Smooth muscle cell of the brain vasculature (primary cell): ENCODE measurements at regions not wholly inside any gene's neighbourhood (a gene's known extent, or its start where the extent isn't known, plus 50 kb on each side); places are given as distances from the start of the nearest gene placed in this dataset.

Source experiments
- DNase-seq: peaks from one replicate; pipeline ENCODE4 v3.0.0-alpha.2; 2012; ENCODE audit warnings: low read depth, low spot score

DNA sequence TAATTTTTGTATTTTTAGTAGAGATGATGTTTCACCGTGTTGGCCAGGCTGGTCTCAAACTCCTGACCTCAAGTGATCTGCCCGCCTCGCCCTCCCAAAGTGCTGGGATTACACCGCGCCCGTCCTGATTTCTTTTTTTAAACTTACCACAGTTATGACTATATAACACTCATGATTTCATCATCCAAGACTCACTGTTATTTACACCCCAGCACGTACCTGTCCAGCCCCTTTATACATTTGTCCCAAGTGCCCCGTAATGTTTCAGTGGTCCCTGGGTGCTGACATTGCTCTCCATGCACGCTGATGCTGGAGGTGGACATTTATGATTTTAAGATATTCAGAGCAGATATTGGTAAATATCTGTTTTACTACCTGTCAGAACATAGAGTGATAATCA, 219.9 kb upstream of the GMDS start:
- no peak for DNase-seq

DNA sequence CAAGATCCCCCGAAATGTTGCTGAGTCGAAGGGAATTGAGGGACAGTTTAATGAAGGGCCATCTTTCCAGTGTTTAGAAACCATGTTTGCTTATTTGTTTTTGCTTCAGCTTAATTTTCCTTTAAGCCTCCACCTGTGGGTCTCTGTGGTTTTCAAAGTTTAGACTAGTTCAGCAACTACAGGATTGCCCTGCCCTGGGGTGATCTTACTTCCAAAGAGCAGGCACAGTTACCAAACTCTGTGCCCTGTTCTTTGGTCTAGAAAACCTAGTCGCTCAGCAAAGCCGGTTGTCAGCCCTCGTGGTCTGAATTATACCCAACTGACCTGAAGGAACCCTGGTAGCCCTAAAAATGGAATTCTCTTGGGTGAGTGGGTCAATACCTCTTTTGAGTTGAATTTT, 219.2 kb upstream of the GMDS start:
- no peak for DNase-seq

- DNase-seq: no peak
Measured at GRCh38 chr6:2462831-2463230, 217.4 kb upstream of the GMDS start.

DNA sequence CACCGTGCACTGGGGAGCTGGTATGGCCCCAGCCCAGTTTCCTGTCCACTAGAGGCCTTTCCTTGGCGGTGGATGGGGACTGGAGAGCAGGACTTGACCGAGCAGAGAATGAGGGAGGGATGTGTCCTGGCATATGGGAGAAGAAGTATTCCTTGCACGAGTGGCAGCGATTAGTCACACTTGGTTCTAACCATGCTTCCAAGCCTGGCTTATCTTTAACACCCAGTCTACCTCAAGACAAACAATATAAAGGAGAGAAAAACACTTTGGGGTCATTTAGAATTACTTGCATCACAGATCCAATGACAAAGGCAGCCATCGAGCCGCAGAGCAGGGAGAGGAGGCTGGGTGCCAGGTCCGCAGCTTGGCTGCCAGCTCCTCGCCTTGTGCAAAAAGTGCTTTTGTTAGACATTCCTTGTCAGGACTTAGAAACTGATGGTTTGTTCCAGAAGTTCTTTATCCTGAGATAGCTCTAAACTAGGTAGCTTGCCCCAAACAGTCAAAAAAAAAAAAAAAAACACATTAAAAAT, 214.9 kb upstream of the GMDS start:
- DNase-seq: no peak

GRCh38 chr6:2454180-2454579, 208.8 kb upstream of the GMDS start:
- DNase-seq: no peak

DNA sequence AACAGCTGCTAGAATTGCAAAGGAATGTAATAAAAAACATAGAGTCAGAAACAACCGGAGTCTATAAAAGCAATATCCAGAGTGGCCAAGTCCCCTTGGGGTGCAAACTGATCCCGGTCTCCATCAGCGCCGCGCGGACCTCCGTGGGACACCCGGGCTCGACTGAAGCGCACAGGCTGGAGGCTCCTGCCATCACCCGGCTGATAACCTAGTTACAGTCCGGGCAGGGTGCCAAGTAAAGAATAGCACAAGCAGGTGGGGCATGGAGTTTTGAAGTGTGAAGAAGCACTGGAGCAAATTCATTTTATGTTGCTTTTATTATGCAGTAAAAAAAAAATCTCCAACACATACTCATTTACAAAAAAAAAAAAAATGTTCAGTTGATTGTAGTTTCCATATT, 205.1 kb upstream of the GMDS start:
- DNase-seq: no peak

GRCh38 chr6:2449572-2449940, 204.2 kb upstream of the GMDS start:
- no peak for DNase-seq

DNA sequence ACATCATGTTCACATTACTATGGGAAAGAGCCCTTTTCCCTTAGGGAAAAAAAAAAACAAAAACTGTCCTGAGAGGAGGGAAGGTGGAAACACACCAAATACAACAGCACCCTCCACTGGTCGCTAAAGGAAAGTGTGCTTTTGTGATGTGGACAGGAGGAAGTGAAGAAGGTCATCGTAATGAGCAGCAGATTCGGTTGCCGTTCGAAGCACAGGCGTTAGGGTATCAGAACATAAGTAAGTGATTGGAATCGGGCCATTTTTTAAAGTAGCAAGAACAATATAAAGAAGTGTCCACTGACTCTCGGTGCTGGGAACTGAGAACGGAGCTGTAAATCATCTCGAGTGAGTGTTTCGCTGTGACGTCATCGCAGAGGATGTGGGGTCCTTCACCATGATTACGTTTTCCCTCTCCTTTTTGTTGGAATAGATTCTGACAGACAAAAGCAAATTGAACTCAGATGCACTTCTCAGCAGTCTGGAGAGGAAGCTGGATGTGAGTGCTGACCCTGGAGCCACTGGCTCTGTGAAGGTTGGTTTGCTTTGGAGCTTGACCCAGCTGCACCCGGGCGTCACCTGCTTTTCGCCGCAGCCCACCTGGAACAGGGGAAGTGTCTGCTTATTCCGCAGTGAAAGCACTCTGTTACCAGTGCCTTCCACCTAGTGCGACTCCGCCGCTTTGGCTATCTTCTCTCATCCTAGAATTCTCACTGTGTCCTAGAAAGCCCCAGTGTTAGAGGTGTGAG, 203.6 kb upstream of the GMDS start:
- DNase-seq: peak; percentile 66

DNA sequence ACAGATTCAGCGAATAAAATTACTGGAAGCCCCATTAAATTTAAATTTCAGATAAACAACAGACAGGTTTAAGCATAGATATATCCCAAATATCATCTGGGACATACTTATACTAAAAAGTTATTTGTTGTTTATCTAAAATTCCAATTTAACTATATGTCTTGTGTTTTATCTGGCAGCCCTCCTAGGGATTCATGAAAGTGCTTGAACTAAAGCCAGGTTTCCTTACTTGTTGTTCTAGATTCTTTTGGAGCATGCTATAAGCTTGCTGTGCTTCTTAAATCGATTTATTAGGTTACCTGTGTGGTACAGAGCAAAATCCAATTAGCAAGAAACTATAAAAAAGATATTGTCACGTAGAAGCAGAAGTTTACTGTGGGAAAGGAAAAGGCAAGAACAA, 202.5 kb upstream of the GMDS start:
- no peak for DNase-seq

DNA sequence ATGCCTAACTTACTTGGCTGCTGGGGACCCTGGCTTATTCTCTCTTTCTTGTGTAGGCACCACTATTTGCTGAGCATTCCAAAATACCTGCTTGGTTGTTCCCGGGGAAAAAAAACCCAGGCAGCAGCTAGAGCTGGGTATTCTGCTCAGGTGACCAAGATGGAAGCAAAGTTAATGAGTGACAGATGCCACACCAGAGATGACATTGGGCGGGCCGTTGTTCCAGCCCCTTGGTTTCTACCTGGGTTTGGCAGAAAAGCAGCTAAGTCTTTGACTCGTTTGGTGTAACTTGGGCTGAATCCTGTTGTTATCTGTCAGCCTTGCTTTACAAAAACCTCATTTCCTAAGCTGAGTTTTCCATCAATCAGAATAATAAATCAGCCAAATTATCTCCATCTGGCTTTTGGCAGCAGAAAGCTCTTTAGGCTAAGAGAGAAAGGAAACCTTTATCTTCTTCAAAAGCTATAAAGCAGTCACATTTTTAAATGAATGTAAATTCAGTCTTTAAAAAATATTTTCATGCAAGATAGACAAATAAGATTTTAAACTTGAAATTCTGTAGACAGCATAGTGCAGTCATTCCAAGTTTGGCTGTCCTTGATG, 202.0 kb upstream of the GMDS start:
- no peak for DNase-seq

DNA sequence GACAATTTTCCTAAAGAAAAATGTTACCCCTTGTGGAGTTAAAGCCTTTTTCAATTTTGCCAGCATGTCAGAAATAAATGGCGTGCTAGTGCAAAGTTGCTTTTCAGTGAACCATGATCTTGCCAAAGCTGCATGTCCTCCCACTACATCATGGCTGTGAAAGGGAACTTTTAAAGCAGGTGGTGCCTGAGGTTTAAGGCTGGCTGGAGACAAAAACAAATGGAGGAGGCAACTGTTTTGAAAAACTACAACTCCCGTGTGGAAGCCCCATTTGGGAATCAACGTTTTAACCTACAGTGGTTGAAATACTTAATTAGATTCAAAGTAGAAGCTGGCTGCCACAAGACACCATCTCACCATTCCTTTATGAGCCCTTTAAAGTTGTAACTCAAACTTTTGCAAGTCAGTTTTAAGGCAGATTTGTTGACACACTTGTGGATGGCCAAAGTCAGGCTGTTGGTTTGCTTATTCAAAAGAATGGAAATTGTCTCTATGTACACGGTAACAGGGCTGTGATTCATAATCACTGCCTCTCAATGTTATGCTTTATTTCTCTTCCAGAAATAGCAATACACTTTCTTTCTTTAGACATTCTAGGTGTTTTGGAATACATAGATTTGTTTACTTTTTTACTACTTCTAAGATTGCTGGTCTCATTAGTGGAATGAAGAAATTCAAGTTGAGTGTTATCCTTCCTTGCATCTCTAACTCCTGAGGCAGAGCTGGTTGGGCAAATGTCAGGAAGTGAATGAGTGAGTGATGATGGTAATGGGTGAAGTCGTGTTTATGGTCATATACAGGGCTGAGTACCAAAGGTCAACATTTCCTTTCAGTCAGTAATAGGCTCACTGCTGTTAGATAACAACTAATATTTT, 196.4 kb upstream of the GMDS start:
- no peak for DNase-seq

DNA sequence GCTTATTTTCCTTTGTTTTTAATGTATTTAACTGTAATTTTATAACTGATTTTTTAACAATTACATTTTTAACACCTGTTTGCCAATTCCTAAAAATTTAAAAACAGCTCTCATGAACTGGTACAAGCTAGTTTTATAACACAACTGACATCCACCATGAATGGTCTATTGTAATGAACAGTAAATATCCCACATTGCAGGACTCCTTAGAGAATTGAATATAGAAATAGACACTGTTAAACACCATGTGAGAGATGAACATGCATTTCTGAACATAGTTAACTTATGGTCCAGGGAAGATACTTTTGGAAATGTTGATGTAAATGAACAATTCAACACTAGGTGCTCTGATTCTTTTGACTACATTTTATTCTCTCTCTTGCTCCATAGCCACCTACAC, 195.1 kb upstream of the GMDS start:
- no peak for DNase-seq

DNA sequence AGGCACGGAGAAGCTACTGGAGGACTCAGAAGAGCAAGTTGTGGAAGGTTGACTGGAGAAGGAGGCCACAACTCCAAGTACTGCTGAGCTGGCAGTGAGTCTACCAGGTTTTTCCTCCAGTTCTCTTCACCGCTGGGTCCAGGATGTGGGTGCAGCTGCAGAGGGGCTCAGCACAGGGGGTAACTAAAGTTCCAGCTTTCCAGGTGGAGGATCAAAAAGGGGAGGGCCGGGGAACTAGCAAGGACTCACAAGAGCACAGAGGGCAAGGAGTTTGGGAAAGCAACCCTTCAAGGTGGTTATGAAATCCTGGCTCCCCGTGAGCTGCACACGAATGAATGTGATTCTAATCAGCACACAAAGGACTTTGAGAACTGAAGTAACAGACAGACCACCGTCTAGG, 194.2 kb upstream of the GMDS start:
- DNase-seq: no peak

GRCh38 chr6:2439082-2439481, 193.7 kb upstream of the GMDS start:
- DNase-seq: no peak

- DNase-seq: no peak
Measured at GRCh38 chr6:2436410-2437154, 191.2 kb upstream of the GMDS start.

- DNase-seq: no peak
Measured at GRCh38 chr6:2435323-2435722, 189.9 kb upstream of the GMDS start.

DNA sequence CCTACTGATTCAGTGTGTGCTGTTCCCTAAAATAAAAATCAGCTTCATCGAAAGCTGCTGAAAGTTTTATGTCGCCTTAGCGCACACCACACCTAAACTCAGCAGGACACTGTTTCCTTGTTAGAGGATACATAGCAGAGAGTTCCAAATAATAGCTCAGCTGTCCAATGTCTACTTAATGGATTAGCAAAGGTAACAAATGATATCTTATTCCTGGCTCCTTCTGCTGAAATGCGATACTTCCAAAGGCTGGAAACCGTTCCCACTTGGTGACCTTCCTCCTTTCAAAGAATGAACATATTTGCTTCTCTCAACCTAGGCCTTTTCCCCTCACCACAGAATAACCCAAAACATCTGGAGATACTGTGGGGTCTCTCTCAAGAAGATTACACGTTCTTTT, 189.5 kb upstream of the GMDS start:
- DNase-seq: no peak

DNA sequence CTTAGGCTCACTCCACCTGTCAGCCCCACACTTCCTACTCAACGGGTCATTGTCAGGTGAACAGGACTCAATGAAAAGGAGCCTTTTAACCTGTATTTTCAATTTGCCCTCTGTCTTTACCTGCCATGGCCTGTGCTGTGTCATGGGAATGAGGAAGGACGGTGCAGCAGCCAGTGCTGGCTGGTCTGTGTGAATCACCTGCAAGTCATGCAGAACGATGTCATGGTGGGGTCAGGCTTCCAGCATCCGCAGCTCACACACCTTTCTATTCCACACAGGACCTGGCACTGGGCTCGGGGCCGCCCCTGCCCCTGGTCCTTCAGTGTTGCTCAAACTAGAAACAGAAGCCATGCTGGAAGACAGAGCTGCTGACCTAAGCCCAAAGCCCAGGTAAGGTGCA, 188.7 kb upstream of the GMDS start:
- DNase-seq: no peak

- no peak for DNase-seq
Measured at GRCh38 chr6:2433711-2434110, 188.3 kb upstream of the GMDS start.

DNA sequence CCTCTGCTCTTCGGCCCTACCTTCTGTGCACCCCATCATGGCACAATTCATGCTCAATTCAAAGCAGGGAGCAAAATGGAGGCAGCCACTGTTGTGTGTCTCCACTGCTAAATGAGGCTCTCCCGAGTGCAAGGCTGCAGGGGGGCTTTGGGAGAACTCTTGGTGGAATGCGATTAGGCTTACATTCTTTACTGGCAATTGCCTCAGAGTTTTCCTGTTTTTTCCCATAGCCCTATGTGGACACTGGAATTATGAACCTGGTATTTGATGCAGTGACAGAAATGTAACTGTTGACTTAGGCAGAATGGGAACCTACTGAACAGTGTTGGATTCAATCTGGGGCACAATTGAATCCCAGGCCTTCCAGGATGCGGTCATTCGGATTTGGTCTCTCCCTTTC, 187.9 kb upstream of the GMDS start:
- DNase-seq: no peak

DNA sequence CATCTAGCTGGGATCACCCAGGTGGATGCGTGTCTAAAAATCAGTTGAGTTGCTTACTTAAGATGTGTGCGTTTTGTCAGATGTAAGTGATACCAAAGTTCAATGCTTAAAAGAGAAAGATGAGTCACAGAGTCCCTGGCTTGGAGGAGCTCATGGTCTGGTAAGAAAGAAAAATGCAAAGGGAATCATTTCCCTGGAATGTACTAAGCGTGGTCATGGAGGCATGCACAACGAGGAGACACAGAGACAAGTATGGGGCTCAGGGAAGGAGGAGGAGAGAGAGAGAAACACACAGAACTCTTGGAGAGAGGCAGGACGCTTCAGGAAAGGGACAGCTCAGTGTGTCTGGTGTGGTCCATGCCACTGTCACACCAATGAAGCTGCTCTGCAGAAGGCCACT, 186.9 kb upstream of the GMDS start:
- peak; percentile 61 for DNase-seq

DNA sequence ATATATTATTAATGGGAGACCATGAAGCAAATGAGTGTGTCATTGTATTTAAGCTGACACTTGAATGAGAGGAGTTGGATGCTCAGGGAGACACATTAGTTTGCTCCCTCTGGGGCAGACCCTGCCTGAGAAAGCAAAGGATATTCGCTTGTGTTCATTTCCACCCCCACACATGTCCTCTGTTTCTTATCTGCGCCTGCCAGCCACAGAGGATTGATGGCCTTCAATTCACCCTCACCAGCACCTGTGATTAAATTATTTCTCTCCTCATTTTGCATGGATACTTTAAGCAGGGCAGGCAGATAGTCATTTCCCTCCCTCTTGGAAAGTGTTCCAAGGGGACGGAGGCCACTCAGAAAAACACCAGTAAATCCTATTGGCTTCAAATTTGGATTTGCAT, 185.2 kb upstream of the GMDS start:
- DNase-seq: no peak
